GM18951 (cell line): ENCODE measurements at regions not wholly inside any gene's neighbourhood (a gene's known extent, or its start where the extent isn't known, plus 50 kb on each side); places are given as distances from the start of the nearest gene placed in this dataset.
"Not testable (repeated sequence)": the region's sequence is repeated elsewhere in the genome, so short reads cannot be mapped to it uniquely, and the experiment has no call there.

ENCODE experiments used
- POLR2A ChIP-seq: IDR thresholded peaks from 4 replicates; pipeline ENCODE4 v1.6.1; 2011; ENCODE audit warnings: mild to moderate bottlenecking; ENCODE audit not compliant: insufficient read length, insufficient read depth; ENCODE audit errors: extremely low read depth
- in situ Hi-C: fragments of 300-500 bp; cut with MboI; formaldehyde crosslinking; loops from one replicate; pipeline ENCODE4 v1.12.0; 2022; ENCODE audit warnings: low sequenced_read_pairs, mixed read lengths, inconsistent platforms; ENCODE audit not compliant: unreplicated experiment

DNA sequence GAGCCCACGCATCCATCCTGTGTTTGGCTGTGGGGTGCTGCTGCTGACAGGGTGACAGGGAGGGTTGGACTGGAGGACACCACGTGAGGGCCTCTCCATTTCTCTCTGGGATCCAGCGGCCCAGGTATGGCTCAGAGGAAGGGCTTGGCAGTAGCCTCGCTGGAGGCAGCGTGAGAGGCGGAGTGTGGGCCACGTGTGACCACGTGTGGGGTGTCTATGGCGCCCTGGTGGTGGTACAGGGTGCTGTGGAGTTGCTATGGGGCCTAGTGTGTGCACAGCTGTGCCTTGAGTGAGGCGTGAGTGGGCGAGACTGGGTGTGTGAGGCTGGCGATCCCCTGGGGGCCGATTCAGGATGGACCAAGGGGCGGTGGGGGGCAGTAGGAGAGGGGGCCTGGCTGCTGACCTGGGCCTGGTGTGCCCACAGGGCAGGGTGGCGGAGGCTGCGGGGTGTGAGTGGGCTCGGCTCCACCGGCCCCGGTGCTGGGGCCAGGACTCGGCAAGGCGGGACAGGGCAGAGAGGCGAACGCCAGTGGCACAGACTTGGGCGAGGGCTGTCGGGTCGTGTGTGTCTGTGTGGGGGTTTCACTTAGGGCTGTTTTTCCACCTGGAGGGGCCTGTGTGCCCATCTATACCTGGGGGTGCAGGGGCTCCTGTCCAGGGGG lies 72.7 kb downstream of the TMEM121 start:
- in situ Hi-C loops = not testable (repeated sequence)

DNA sequence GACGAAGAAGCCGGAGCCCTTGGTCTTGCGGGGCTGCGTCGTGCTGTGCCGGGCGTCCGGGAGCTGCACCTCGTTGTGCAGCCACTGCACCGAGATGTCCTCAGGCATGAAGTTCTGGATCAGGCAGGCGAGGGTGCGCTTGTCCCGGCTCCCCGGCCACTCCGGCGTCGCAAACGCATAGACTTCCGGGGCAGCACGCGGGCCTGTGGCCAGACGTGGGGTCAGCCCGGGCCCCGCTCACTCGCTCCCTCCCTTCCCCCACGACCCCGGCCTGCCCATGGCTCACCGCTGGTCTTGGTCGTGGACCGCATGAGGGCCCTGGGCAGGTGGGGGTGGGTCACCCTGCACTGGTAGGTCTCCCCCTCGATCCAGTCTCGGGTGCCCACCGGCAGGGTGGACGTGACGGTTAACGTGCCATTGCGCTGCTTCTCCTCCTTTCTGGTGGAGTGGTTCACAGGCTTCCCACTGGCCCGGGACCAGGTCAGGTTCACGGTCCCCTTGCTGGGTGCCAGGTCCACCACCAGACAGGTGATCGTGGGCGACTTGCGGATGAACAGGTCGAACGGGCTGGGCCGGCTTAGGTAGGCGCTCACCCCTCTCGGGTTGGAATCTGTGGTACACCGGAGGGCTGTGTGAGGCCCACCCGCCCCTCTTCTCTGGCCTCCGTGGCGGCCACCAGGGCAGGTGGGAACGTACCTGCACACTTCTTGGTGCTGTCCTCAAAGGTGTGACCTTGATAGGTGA lies 74.0 kb downstream of the TMEM121 start:
- in situ Hi-C loops = not testable (repeated sequence)

- in situ Hi-C loops = no loop called here
- TF ChIP-seq POLR2A = no peak
Observed at GRCh38 chr14:105600939-105601359, 74.6 kb downstream of the TMEM121 start.

DNA sequence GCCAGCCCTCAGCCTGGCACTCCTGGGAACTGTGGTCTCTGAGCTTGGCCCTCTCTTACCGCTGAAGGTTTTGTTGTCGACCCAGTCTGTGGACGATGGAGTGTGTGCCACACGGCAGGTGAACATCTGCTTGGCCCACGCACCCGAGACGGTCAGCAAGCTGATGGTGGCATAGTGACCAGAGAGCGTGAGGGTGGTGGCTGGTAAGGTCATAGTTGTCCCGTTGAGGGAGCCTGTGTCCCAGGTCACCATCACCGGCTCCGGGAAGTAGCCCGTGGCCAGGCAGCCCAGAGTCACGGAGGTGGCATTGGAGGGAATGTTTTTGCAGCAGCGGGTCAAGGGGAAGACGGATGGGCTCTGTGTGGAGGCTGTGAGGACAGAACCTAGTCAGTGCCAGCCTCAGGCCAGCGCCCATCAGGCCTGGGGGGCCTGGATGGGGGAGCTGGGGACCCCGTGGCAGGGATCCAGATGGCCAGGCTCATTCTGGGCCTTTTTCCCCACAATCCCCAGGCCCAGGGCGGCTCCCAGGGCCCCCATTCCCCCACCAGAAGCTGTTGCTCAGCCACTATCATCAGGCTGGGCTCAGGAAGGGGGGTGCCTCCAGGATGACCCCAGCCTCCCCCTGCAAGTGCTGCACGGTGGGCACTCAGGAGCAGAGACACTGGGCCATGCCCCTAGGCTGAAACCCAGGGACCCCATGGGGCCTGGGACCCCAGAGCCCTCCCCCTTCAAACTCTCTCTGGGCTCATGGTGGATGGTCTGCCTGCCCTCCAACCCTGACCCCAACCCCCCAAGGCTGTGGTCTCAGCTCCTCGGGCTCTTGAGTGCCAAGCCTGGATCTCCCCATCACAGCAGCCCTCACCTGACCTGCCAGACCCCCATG lies 75.2 kb downstream of the TMEM121 start:
- TF ChIP-seq POLR2A = no peak
- in situ Hi-C loops = no loop called here

GRCh38 chr14:105602243-105602750 lies 75.9 kb downstream of the TMEM121 start:
- no peak for TF ChIP-seq POLR2A
- in situ Hi-C loops = no loop called here

DNA sequence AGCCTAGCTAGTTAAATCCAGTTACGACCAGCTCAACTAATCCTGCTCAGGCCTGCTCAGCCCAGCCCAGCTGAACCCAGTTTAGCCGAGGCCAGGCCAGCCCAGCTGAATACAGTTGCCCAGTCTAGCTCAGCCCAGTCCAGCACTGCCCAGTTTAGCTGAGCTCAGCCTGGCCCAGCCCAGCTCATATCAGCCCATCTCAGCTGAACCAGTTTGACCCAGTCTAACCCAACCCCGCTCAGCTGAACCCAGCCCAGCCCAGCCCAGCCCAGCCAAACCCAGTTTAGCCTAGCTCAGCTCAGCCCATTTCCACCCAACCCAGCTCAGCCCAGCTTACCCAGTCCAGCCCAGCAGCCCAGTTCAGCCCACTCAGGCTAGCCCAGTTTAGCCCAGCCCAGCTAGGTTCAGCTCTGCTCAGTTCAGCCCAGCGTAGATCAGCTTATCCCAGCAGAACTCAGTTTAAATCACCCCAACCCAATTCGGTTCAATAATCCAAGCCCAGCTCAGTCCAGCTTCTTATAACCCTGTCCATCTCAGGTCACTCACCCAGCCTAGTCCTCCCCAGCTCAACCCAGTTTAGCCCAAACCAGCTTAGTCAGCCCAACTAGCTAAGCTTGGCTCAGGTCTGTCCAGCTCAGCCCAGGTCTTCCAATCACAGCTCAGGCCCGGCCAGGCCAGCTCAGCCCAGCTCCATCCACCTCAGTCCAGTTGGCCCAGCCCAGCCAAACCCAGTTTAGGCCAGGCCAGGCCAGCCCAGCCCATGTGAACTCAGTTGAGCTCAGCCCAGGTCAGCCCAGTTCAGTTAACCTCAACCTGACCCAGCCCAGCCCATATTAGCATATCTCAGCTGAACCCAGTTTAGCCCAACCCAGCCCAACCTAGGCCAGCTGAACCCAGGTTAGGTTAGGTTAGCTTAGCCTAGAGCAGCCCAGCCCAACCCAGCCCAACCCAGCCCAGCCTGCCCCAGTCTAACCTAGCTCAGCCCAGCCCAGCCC lies 76.7 kb downstream of the TMEM121 start:
- TF ChIP-seq POLR2A = no peak

DNA sequence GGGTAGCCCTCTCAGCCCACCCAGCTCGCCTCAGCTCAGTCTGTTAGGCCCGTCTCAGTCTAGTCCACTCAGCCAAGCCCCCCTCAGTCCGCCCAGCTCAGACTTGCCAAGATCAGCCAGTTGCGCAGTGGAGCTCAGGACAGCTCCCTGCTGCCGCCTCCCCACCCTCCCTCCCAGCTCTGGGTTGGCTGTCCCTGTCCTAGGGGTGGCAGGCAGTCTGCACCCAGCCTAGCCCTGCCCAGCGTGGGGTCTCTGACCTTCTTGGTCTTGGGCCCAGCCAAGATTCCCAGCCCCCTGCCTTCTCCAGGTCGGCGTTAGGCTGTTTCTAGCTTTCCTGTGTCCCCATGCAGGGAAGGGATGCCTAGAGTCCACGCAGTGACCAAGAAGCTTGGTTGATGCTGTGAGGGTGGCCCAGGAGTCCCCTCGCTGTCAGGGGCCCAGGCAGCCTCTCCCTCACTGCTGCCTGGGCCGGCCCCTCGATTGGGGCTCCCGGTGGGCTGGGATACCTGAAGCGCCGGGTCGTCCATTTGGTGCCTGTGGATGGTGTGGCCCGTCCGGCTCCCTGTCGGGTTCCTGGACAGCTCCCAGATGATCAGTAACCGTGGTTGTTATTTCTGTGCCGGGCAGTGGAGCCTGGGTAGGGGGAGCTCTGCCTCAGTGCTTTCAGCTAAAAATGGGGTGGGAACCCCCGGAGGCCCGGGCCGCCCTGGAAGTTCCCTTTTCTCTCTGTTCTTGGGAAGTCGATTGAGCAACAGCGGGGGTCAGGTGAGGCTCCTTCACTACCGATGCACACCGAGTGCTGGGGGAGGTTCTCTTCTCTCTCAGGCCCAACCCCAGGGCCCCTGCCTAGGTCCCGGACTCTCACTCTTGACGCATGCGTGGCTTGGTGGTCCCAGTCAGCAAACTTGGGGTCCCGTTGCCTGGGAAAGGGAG lies 78.4 kb downstream of the TMEM121 start:
- in situ Hi-C loops = not testable (repeated sequence)

More for the DNA sequence above, 76.7 kb downstream of the TMEM121 start:
- in situ Hi-C loops = no loop called here

GRCh38 chr14:105605464-105606304 lies 79.3 kb downstream of the TMEM121 start:
- TF ChIP-seq POLR2A = no peak
- in situ Hi-C loops = no loop called here

- in situ Hi-C loops = not testable (repeated sequence)
Observed at GRCh38 chr14:105606305-105606975, 80.1 kb downstream of the TMEM121 start.

- in situ Hi-C loops = not testable (repeated sequence)
Observed at GRCh38 chr14:105607025-105607424, 80.6 kb downstream of the TMEM121 start.

- in situ Hi-C loops = not testable (repeated sequence)
Observed at GRCh38 chr14:105614987-105615386, 88.6 kb downstream of the TMEM121 start.

- in situ Hi-C loops = not testable (repeated sequence)
Observed at GRCh38 chr14:105615986-105616801, 89.8 kb downstream of the TMEM121 start.
